Tibial nerve (tissue), 4 donors: ENCODE measurements at regions not wholly inside any gene's neighbourhood (a gene's known extent, or its start where the extent isn't known, plus 50 kb on each side); places are given as distances from the start of the nearest gene placed in this dataset.

Experiments used
- DNase-seq, 2 donors: peaks; one replicate each; pipeline ENCODE4 v3.0.0-alpha.2; 2019; ENCODE audit warnings: low spot score in 2 of 2
- H3K27ac ChIP-seq, 4 donors: fragments of 200-600 bp; sonication (generic) in 3 of 4; one replicate each; pipeline ENCODE4 v1.5.1; 2017 to 2019; ENCODE audit warnings: mild to moderate bottlenecking in 1 of 4
- H3K27me3 ChIP-seq, 2 donors: fragments of 200-600 bp; sonication (generic) in 1 of 2; one replicate each; pipeline versions ENCODE4 v1.5.1 to v1.6.0; 2017 to 2019
- H3K36me3 ChIP-seq, 3 donors: fragments of 200-600 bp; sonication (generic); one replicate each; pipeline ENCODE4 v1.5.1; 2018 to 2019
- H3K4me1 ChIP-seq, 4 donors: fragments of 200-600 bp; sonication (generic) in 3 of 4; one replicate each; pipeline ENCODE4 v1.5.1; 2017 to 2019
- H3K4me3 ChIP-seq, 4 donors: fragments of 200-600 bp; sonication (generic) in 3 of 4; one replicate each; pipeline ENCODE4 v1.5.1; 2017 to 2019; ENCODE audit warnings: mild to moderate bottlenecking in 1 of 4, moderate library complexity in 1 of 4
- H3K9me3 ChIP-seq, 4 donors: fragments of 200-600 bp; sonication (generic) in 3 of 4; one replicate each; pipeline ENCODE4 v1.5.1; 2017 to 2019
- EP300 ChIP-seq, 2 donors: sonication (generic); formaldehyde crosslinking; IDR thresholded peaks; one replicate each; pipeline ENCODE4 v1.6.1; 2017; ENCODE audit warnings: antibody characterized with exemption in 2 of 2, mild to moderate bottlenecking in 1 of 2
- POLR2A ChIP-seq, 2 donors: fragments of 450-650 bp; IDR thresholded peaks; one replicate each; pipeline ENCODE4 v1.6.1; 2017; ENCODE audit warnings: antibody characterized with exemption in 2 of 2, mild to moderate bottlenecking in 2 of 2, moderate library complexity in 2 of 2
- WGBS, 2 donors: methylation state at CpG; one replicate each; pipeline ENCODE4 v1.1.5; 2018; 5-methylcytosine and 5-hydroxymethylcytosine counted together
- TF ChIP-seq, protein P1 (sequence below), 5 experiments: fragments of 200-600 bp in 3 of 5; fragments of 450-650 bp in 2 of 5; sonication (generic) in 3 of 5; IDR thresholded peaks; one replicate each; pipeline ENCODE4 v1.5.1; 2016 to 2019; ENCODE audit warnings: antibody characterized with exemption in 5 of 5, mild to moderate bottlenecking in 3 of 5, moderate library complexity in 2 of 5

GRCh38 chr5:8600843-8601242, 731.9 kb downstream of the MTRR start:
- TF ChIP-seq EP300 (IDR thresholded peaks at IDR 0.05): no peak
- TF ChIP-seq, protein P1, sequence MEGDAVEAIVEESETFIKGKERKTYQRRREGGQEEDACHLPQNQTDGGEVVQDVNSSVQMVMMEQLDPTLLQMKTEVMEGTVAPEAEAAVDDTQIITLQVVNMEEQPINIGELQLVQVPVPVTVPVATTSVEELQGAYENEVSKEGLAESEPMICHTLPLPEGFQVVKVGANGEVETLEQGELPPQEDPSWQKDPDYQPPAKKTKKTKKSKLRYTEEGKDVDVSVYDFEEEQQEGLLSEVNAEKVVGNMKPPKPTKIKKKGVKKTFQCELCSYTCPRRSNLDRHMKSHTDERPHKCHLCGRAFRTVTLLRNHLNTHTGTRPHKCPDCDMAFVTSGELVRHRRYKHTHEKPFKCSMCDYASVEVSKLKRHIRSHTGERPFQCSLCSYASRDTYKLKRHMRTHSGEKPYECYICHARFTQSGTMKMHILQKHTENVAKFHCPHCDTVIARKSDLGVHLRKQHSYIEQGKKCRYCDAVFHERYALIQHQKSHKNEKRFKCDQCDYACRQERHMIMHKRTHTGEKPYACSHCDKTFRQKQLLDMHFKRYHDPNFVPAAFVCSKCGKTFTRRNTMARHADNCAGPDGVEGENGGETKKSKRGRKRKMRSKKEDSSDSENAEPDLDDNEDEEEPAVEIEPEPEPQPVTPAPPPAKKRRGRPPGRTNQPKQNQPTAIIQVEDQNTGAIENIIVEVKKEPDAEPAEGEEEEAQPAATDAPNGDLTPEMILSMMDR (IDR thresholded peaks at IDR 0.05): no peak
- no peaks in the 10 kb centered on the region for H3K27me3 ChIP-seq

GRCh38 chr5:8601831-8602354, 732.9 kb downstream of the MTRR start:
- no peak overlapping the region for H3K4me3 ChIP-seq
- H3K27ac ChIP-seq: no peak overlapping the region
- TF ChIP-seq EP300 (IDR thresholded peaks at IDR 0.05): no peak
- TF ChIP-seq, protein P1 (IDR thresholded peaks at IDR 0.05): no peak
- no peak for TF ChIP-seq POLR2A (IDR thresholded peaks at IDR 0.05)
- no peaks in the 10 kb centered on the region for H3K36me3 ChIP-seq
- no peaks in the 10 kb centered on the region for H3K4me1 ChIP-seq
- no peaks in the 10 kb centered on the region for H3K9me3 ChIP-seq
- no peaks in the 10 kb centered on the region for H3K27me3 ChIP-seq
- WGBS, 2 donors: 81 to 86% methylated on average over 8 of the region's 8 CpGs
- DNase-seq: no peak

More at GRCh38 chr5:8600843-8601242, 731.9 kb downstream of the MTRR start:
- Histone ChIP-seq H3K27ac (no peak overlapping the region), H3K4me3 (no peak overlapping the region), H3K4me1 (no peaks in the 10 kb centered on the region), H3K9me3 (no peaks in the 10 kb centered on the region), H3K36me3 (no peaks in the 10 kb centered on the region)
- no peak for DNase-seq

GRCh38 chr5:8606231-8606630, 737.3 kb downstream of the MTRR start:
- no peak for DNase-seq
- H3K27me3 ChIP-seq: no peaks in the 10 kb centered on the region
- no peak overlapping the region for H3K4me3 ChIP-seq
- no peaks in the 10 kb centered on the region for H3K9me3 ChIP-seq
- H3K36me3 ChIP-seq: no peaks in the 10 kb centered on the region
- no peaks in the 10 kb centered on the region for H3K4me1 ChIP-seq
- TF ChIP-seq, protein P1 (IDR thresholded peaks at IDR 0.05): no peak
- TF ChIP-seq POLR2A (IDR thresholded peaks at IDR 0.05) (no peak), EP300 (IDR thresholded peaks at IDR 0.05) (no peak)
- no peak overlapping the region for H3K27ac ChIP-seq

DNA sequence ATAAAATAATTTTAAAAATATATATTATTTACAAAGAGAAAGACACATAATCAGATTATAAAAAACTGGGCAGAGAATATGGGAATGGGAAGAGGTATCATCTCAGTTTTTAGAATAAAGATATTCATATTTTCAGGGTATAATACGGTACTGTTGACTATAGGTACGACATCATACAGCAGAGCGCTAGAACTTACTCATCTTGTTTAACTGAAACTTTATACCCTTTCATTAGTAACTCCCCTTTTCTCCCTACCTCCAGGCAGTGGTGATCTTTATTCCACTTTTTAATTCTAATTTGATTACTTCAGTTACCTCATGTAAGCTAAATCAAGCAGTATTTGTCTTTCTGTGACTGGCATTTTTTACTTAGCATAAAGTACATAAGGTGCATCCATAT, 742.1 kb downstream of the MTRR start:
- WGBS, 2 donors: 94 to 96% methylated on average over 3 of the region's 3 CpGs
- no peaks in the 10 kb centered on the region for H3K36me3 ChIP-seq
- TF ChIP-seq EP300 (IDR thresholded peaks at IDR 0.05) (no peak), POLR2A (IDR thresholded peaks at IDR 0.05) (no peak)
- TF ChIP-seq, protein P1 (IDR thresholded peaks at IDR 0.05): no peak
- DNase-seq: no peak
- no peak overlapping the region for H3K27ac ChIP-seq
- H3K4me1 ChIP-seq: no peaks in the 10 kb centered on the region
- no peaks in the 10 kb centered on the region for H3K27me3 ChIP-seq
- H3K9me3 ChIP-seq: peaks cover 0 to 2% (median 0%) of the 10 kb centered on the region in 4 donors
- no peak overlapping the region for H3K4me3 ChIP-seq

DNA sequence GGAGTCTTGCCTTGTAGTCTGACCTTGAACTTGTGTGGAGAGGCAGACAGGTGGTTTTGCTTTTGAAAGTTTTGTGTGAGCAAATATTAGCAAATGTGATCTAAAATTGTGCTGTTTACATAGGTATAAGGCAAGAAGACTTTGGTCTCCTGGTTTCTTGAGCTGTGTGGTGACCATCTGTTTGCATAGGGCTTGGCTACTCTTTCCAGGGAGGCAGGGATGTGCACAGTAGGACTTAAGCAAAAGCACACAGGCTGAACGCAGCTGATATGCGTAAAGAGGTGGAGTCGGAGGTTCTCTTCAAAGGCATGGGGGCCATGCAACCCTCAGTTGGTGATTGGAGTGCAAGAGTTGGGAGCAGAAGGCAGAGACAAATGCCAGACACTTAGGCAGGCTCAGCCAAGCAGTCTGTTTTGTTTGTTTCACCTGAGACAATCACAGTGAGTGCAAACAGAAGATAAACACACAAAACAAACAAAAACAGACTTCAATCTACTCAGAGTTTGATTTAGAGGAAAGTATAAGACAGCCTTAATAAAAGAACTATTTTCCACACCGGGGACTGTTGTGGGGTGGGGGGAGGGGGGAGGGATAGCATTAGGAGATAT, 744.2 kb downstream of the MTRR start:
- WGBS, 2 donors: 82 to 88% methylated on average over 4 of the region's 4 CpGs
- Histone ChIP-seq H3K27me3 (no peaks in the 10 kb centered on the region), H3K27ac (no peak overlapping the region), H3K36me3 (no peaks in the 10 kb centered on the region), H3K9me3 (peaks cover 0 to 2% (median 0%) of the 10 kb centered on the region in 4 donors), H3K4me3 (no peak overlapping the region), H3K4me1 (no peaks in the 10 kb centered on the region)
- no peak for DNase-seq
- TF ChIP-seq EP300 (IDR thresholded peaks at IDR 0.05) (no peak), POLR2A (IDR thresholded peaks at IDR 0.05) (no peak)
